Osteocyte (in vitro differentiated cells): ENCODE measurements at regions not wholly inside any gene's neighbourhood (a gene's known extent, or its start where the extent isn't known, plus 50 kb on each side); places are given as distances from the start of the nearest gene placed in this dataset.

Experiments used
- DNase-seq: peaks from one replicate; pipeline ENCODE4 v3.0.0; 2021; ENCODE audit warnings: mixed read lengths; ENCODE audit not compliant: unreplicated experiment; ENCODE audit errors: extremely low spot score
- H3K27ac Mint-ChIP-seq: one replicate; pipeline ENCODE4 v1.8.0; 2021; ENCODE audit warnings: mild to moderate bottlenecking, mixed read lengths; ENCODE audit not compliant: unreplicated experiment
- H3K27me3 Mint-ChIP-seq: one replicate; pipeline ENCODE4 v1.8.0; 2021; ENCODE audit warnings: mixed read lengths; ENCODE audit not compliant: unreplicated experiment
- H3K36me3 Mint-ChIP-seq: one replicate; pipeline ENCODE4 v1.8.0; 2021; ENCODE audit warnings: mixed read lengths; ENCODE audit not compliant: unreplicated experiment
- H3K4me1 Mint-ChIP-seq: one replicate; pipeline ENCODE4 v1.8.0; 2021; ENCODE audit warnings: mixed read lengths; ENCODE audit not compliant: unreplicated experiment
- H3K4me3 Mint-ChIP-seq: one replicate; pipeline ENCODE4 v1.8.0; 2021; ENCODE audit warnings: mild to moderate bottlenecking, moderate library complexity, mixed read lengths; ENCODE audit not compliant: unreplicated experiment
- H3K9me3 Mint-ChIP-seq: one replicate; pipeline ENCODE4 v1.8.0; 2021; ENCODE audit warnings: mixed read lengths; ENCODE audit not compliant: unreplicated experiment
- CTCF ChIP-seq: fragments of 200-600 bp; sonication (generic); IDR thresholded peaks from 2 replicates; pipeline ENCODE4 v1.5.0; 2021; ENCODE audit warnings: antibody characterized with exemption, mild to moderate bottlenecking, moderate library complexity

DNA sequence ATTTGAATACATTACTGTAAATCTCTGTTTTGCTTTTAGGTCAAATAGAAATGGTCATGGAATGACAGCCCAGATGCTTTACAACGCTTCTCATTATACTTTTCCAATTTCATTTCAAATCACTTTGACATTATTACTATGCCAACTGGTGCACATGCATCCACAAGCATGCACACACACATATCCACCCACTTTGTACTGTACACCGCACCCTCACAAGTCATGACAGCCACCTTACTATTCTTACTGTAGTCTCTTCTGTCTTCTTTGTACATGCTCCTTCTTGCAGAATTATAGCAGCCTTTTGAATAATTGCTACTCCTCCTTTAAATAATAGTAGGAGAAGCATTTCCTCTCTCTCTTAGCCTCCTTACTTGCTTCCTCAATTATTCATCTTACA lies 1361.4 kb downstream of the ROBO1 start:
- Mint-ChIP-seq H3K36me3 (no peaks in the 10 kb centered on the region), H3K27me3 (peaks cover 14% of the 10 kb centered on the region), H3K4me1 (no peaks in the 10 kb centered on the region), H3K9me3 (no peaks in the 10 kb centered on the region), H3K4me3 (no peak overlapping the region), H3K27ac (no peak overlapping the region)
- no peak for TF ChIP-seq CTCF
- no peak for DNase-seq

GRCh38 chr3:78410077-78410476 lies 1357.7 kb downstream of the ROBO1 start:
- TF ChIP-seq CTCF, result no peak
- Mint-ChIP-seq H3K27me3 (peaks cover 11% of the 10 kb centered on the region), H3K36me3 (no peaks in the 10 kb centered on the region), H3K9me3 (no peaks in the 10 kb centered on the region), H3K4me3 (no peak overlapping the region), H3K4me1 (no peaks in the 10 kb centered on the region), H3K27ac (no peak overlapping the region)
- DNase-seq, result no peak

- Mint-ChIP-seq H3K9me3 (no peaks in the 10 kb centered on the region), H3K4me1 (no peaks in the 10 kb centered on the region), H3K27ac (no peak overlapping the region), H3K36me3 (no peaks in the 10 kb centered on the region), H3K27me3 (peaks cover 21% of the 10 kb centered on the region), H3K4me3 (no peak overlapping the region)
- no peak for DNase-seq
- no peak for TF ChIP-seq CTCF
These were observed 1353.5 kb downstream of the ROBO1 start for GRCh38 chr3:78414261-78414660.

DNA sequence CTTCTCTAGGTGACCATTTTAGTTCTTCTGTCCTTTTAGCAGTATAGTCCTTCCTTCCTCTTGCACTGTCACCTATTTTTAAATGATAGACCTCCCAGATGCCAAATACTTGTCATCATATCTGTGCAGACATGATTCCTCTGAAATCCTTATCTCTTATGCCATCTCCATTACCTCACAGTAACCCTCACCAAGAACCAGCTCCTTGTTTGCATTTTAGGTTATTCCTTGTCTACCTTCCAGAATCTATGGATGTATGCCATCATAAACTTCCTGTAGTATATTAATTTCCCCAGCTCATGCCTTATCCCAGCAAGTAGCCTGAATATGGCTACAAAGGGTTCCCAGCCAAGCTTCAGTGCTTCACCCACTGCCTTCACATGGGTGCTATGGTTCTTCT lies 1347.2 kb downstream of the ROBO1 start:
- no peak overlapping the region for H3K4me3 Mint-ChIP-seq
- H3K36me3 Mint-ChIP-seq, result no peaks in the 10 kb centered on the region
- H3K27ac Mint-ChIP-seq, result no peak overlapping the region
- no peak for DNase-seq
- peaks cover 4% of the 10 kb centered on the region for H3K4me1 Mint-ChIP-seq
- H3K27me3 Mint-ChIP-seq, result peaks cover 14% of the 10 kb centered on the region
- no peak for TF ChIP-seq CTCF
- no peaks in the 10 kb centered on the region for H3K9me3 Mint-ChIP-seq

GRCh38 chr3:78421247-78421966 lies 1346.4 kb downstream of the ROBO1 start:
- no peak for TF ChIP-seq CTCF
- H3K4me1 Mint-ChIP-seq, result peaks cover 4% of the 10 kb centered on the region
- DNase-seq, result no peak
- H3K27me3 Mint-ChIP-seq, result peaks cover 14% of the 10 kb centered on the region
- H3K27ac Mint-ChIP-seq, result no peak overlapping the region
- H3K9me3 Mint-ChIP-seq, result no peaks in the 10 kb centered on the region
- no peak overlapping the region for H3K4me3 Mint-ChIP-seq
- H3K36me3 Mint-ChIP-seq, result no peaks in the 10 kb centered on the region
